ENCODE measurements at regions not wholly inside any gene's neighbourhood (a gene's known extent, or its start where the extent isn't known, plus 50 kb on each side); places are given as distances from the start of the nearest gene placed in this dataset.
"Not testable (repeated sequence)": the region's sequence is repeated elsewhere in the genome, so short reads cannot be mapped to it uniquely, and the experiment has no call there.

- Histone ChIP-seq H3K36me3 (ENCODE audit: control insufficient read depth, insufficient read depth, low read length) (no peaks in the 10 kb centered on the region), H3K27me3 (ENCODE audit: control insufficient read depth, insufficient read depth, low read length) (no peaks in the 10 kb centered on the region), H3K4me3 (ENCODE audit: low read depth, low read length) (no peak overlapping the region)
- TF ChIP-seq, protein P1, sequence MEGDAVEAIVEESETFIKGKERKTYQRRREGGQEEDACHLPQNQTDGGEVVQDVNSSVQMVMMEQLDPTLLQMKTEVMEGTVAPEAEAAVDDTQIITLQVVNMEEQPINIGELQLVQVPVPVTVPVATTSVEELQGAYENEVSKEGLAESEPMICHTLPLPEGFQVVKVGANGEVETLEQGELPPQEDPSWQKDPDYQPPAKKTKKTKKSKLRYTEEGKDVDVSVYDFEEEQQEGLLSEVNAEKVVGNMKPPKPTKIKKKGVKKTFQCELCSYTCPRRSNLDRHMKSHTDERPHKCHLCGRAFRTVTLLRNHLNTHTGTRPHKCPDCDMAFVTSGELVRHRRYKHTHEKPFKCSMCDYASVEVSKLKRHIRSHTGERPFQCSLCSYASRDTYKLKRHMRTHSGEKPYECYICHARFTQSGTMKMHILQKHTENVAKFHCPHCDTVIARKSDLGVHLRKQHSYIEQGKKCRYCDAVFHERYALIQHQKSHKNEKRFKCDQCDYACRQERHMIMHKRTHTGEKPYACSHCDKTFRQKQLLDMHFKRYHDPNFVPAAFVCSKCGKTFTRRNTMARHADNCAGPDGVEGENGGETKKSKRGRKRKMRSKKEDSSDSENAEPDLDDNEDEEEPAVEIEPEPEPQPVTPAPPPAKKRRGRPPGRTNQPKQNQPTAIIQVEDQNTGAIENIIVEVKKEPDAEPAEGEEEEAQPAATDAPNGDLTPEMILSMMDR (IDR thresholded peaks at IDR 0.05; ENCODE audit: insufficient read depth, low read length, severe bottlenecking) = no peak
- DNase-seq (ENCODE audit: low read depth) (no peak), FAIRE-seq (no peak)
These were observed 109.0 kb upstream of the DAB2 start for GRCh38 chr5:39533749-39534148.

- FAIRE-seq (no peak), DNase-seq (ENCODE audit: low read depth) (no peak)
- TF ChIP-seq, protein P1 (IDR thresholded peaks at IDR 0.05; ENCODE audit: insufficient read depth, low read length, severe bottlenecking) = no peak
- Histone ChIP-seq H3K36me3 (ENCODE audit: control insufficient read depth, insufficient read depth, low read length) (no peaks in the 10 kb centered on the region), H3K4me3 (ENCODE audit: low read depth, low read length) (no peak overlapping the region), H3K27me3 (ENCODE audit: control insufficient read depth, insufficient read depth, low read length) (no peaks in the 10 kb centered on the region)
These were observed 107.7 kb upstream of the DAB2 start for GRCh38 chr5:39532511-39532910.

DNA sequence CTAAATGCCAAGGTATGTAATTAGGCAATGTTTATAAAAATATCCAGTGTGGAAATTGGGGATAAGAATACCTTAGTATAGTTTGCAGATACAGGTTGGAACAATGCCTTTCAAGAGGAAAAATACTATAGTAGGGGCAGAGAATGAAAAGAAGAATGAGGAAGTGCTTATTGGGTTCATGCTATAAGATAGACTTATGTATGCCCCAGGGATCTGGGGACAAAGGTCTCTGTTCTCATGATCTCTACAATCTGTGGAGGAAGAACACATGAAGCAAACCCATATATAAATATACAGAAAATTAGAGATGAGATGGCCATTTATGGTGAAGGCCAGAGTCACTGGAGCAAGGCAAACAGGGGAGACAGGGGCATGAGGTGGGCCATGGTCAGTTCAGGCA, 106.5 kb upstream of the DAB2 start:
- no peak for DNase-seq (ENCODE audit: low read depth)
- H3K36me3 ChIP-seq (ENCODE audit: control insufficient read depth, insufficient read depth, low read length) = no peaks in the 10 kb centered on the region
- no peak overlapping the region for H3K4me3 ChIP-seq (ENCODE audit: low read depth, low read length)
- H3K27me3 ChIP-seq (ENCODE audit: control insufficient read depth, insufficient read depth, low read length) = no peaks in the 10 kb centered on the region
- no peak for FAIRE-seq
- TF ChIP-seq, protein P1 (IDR thresholded peaks at IDR 0.05; ENCODE audit: insufficient read depth, low read length, severe bottlenecking) = no peak

- Histone ChIP-seq H3K27me3 (ENCODE audit: control insufficient read depth, insufficient read depth, low read length) (no peaks in the 10 kb centered on the region), H3K36me3 (ENCODE audit: control insufficient read depth, insufficient read depth, low read length) (no peaks in the 10 kb centered on the region), H3K4me3 (ENCODE audit: low read depth, low read length) (no peak overlapping the region)
- no peak for FAIRE-seq
- DNase-seq (ENCODE audit: low read depth) = no peak
- TF ChIP-seq, protein P1 (IDR thresholded peaks at IDR 0.05; ENCODE audit: insufficient read depth, low read length, severe bottlenecking) = no peak
These were observed 102.2 kb upstream of the DAB2 start for GRCh38 chr5:39526914-39527477.

- not testable (repeated sequence) for FAIRE-seq; DNase-seq (ENCODE audit: low read depth); H3K4me3 ChIP-seq (ENCODE audit: low read depth, low read length); H3K36me3 ChIP-seq (ENCODE audit: control insufficient read depth, insufficient read depth, low read length); H3K27me3 ChIP-seq (ENCODE audit: control insufficient read depth, insufficient read depth, low read length)
These were observed 101.0 kb upstream of the DAB2 start for GRCh38 chr5:39525781-39526180.

GRCh38 chr5:39525271-39525670, 100.5 kb upstream of the DAB2 start:
- H3K4me3 ChIP-seq (ENCODE audit: low read depth, low read length) = no peak overlapping the region
- DNase-seq (ENCODE audit: low read depth) (no peak), FAIRE-seq (no peak)
- TF ChIP-seq, protein P1 (IDR thresholded peaks at IDR 0.05; ENCODE audit: insufficient read depth, low read length, severe bottlenecking) = no peak
- no peaks in the 10 kb centered on the region for H3K27me3 ChIP-seq (ENCODE audit: control insufficient read depth, insufficient read depth, low read length)
- H3K36me3 ChIP-seq (ENCODE audit: control insufficient read depth, insufficient read depth, low read length) = no peaks in the 10 kb centered on the region

All from bronchial epithelial cell (primary cell).